Astrocyte of the cerebellum (primary cell): ENCODE measurements at regions not wholly inside any gene's neighbourhood (a gene's known extent, or its start where the extent isn't known, plus 50 kb on each side); places are given as distances from the start of the nearest gene placed in this dataset.
"Not testable (repeated sequence)": the region's sequence is repeated elsewhere in the genome, so short reads cannot be mapped to it uniquely, and the experiment has no call there.

ENCODE experiments used
- DNase-seq: peaks from one replicate; pipeline ENCODE4 v3.0.0-alpha.2; 2011; ENCODE audit warnings: low read depth
- H3K4me3 ChIP-seq: 2 replicates; pipeline ENCODE4 v1.5.1; 2011; ENCODE audit warnings: mild to moderate bottlenecking, low read depth, low read length, moderate library complexity
- CTCF ChIP-seq: IDR thresholded peaks from 2 replicates; pipeline ENCODE4 v1.5.1; 2012; ENCODE audit warnings: low read length, low read depth, moderate library complexity, mild to moderate bottlenecking; ENCODE audit errors: missing control alignments
- in situ Hi-C: cut with HindIII; loops from 2 replicates; pipeline ENCODE4 v1.10.0; 2017; ENCODE audit warnings: low sequenced_read_pairs

GRCh38 chr6:50362706-50363105 lies 313.0 kb upstream of the DEFB112 start:
- TF ChIP-seq CTCF, result no peak
- no peak for DNase-seq
- in situ Hi-C loops, result no loop called here
- no peak overlapping the region for H3K4me3 ChIP-seq

DNA sequence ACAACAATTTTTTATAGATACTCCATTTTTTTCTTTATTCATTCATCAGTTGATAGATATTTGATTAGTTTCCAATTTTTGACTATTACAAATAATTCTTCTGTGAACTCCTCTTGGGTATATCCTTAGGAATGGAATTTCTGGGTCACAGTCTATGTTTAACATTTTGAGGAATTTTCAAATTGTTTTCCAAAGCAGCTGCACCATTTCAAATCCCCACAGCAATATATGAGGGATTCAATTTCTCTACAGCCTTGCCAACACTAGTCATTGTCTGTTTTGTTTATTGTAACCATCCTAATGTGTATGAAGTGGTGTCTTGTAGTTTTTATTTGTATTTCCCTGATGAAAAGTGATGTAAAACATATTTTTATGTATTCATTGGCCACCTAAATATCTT lies 320.3 kb upstream of the DEFB112 start:
- DNase-seq, result no peak
- no peak overlapping the region for H3K4me3 ChIP-seq
- no peak for TF ChIP-seq CTCF
- in situ Hi-C loops, result no loop called here

- no peak for DNase-seq
- H3K4me3 ChIP-seq, result no peak overlapping the region
- TF ChIP-seq CTCF, result no peak
- in situ Hi-C loops, result no loop called here
Measured at GRCh38 chr6:50380406-50381098, 330.8 kb upstream of the DEFB112 start.

GRCh38 chr6:50381099-50381415 lies 331.3 kb upstream of the DEFB112 start:
- in situ Hi-C loops, result no loop called here
- no peak overlapping the region for H3K4me3 ChIP-seq
- TF ChIP-seq CTCF, result no peak
- DNase-seq, result no peak

DNA sequence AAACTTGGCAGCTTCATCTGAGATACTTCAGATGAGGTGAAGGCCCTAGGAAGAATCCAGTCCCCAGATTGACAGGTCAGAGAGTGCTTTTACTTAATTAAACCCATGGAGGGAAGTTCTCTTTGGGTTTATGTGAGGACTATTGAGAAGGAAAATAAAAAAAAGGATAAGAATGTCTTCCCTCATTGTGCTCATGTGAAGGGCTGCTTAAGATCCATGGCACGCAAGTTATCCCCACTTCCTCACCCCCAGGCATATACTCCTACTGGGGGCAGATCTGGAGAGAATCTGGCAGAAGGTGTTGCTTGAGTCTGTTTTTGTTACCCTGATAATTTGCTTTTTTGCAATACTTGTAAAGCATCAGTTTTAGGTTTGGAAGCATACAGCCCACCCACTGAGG lies 322.9 kb upstream of the TFAP2D start:
- TF ChIP-seq CTCF, result no peak
- H3K4me3 ChIP-seq, result no peak overlapping the region
- DNase-seq, result no peak
- in situ Hi-C loops, result no loop called here

GRCh38 chr6:50394139-50394538 lies 319.2 kb upstream of the TFAP2D start:
- DNase-seq, result not testable (repeated sequence)

GRCh38 chr6:50404643-50405042 lies 308.7 kb upstream of the TFAP2D start:
- no peak for DNase-seq
- in situ Hi-C loops, result no loop called here
- no peak for TF ChIP-seq CTCF
- H3K4me3 ChIP-seq, result no peak overlapping the region

More at GRCh38 chr6:50394139-50394538, 319.2 kb upstream of the TFAP2D start:
- in situ Hi-C loops, H3K4me3 ChIP-seq: not testable (repeated sequence)
